ENCODE measurements at regions not wholly inside any gene's neighbourhood (a gene's known extent, or its start where the extent isn't known, plus 50 kb on each side); places are given as distances from the start of the nearest gene placed in this dataset.
A peak's percentile ranks its signal among the peaks of the same experiment; 100 is the strongest.

DNA sequence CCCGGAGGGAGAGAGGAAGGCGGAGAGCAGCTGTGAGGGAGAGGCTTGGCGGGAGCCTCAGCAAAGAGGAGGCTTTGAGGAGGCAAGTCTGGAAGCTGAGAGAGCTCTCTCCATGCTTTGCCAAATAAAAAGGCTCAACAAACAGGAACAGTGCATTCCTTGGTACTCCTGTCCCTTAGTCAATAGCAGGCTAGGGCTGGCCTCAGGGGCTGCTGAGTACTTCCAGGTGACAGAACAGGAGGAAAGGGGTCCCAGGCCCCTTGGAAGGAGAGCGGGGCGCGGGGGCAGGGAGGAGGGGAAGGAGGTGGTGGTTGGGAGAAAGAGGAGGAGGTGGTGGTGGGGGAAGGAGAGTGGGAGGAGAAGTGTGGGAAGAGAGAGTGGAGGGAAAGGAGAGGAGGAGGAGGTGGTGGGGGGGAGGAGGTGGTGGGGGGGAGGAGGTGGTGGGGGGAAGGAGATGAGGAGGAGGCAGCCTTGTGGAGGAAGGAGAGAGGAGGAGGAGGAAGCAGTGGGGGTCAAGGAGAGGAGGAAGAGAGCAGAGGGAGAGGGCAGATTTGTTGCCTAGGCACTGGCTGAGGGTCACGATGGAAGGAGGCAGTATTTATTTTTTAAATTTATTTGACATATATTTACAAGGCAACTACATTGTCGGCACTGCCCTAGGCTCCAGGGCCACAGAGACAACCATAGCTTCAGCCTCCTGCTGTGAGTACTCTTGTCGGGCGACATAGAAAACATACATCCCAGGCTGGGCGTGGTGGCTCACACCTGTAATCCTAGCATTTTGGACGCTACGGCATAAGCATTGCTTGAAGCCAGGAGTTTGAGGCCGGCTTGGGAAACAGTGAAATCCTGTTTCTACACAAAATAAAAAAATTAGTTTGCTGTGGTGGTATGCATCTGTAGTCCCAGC is 74.2 kb upstream of the ZBED5 start:
- TF ChIP-seq EZH2 (IDR thresholded peaks at IDR 0.05; ENCODE audit: insufficient read depth, poor library complexity, severe bottlenecking) (no peak), EZH2phosphoT487 (IDR thresholded peaks at IDR 0.05; ENCODE audit: insufficient read depth, low read depth) (no peak)
- peak overlapping the region; percentile 85 for H2AFZ ChIP-seq
- no peak for DNase-seq
- H3K4me1 ChIP-seq (ENCODE audit: insufficient read depth), result peaks cover 14% of the 10 kb centered on the region
- no peaks in the 10 kb centered on the region for H4K20me1 ChIP-seq (ENCODE audit: insufficient read depth)
- no peaks in the 10 kb centered on the region for H3K9me2 ChIP-seq (ENCODE audit: insufficient read depth)
- H3F3A ChIP-seq (ENCODE audit: insufficient read depth), result peaks cover 19% of the 10 kb centered on the region
- H3K9ac ChIP-seq, result peak overlapping the region; percentile 94
- H3K79me2 ChIP-seq (ENCODE audit: insufficient read depth), result no peaks in the 10 kb centered on the region
- H3K27me3 ChIP-seq (replicated peaks; ENCODE audit: insufficient read depth), result no peaks in the 10 kb centered on the region
- H3K36me3 ChIP-seq (ENCODE audit: low read depth), result no peaks in the 10 kb centered on the region
- no peaks in the 10 kb centered on the region for H3K9me3 ChIP-seq (ENCODE audit: low read depth)
- H3K4me3 ChIP-seq, result peak overlapping the region; percentile 74
- H3K4me2 ChIP-seq (ENCODE audit: unreplicated experiment), result peak overlapping the region; percentile 92
- WGBS, 2 experiments (ENCODE audit: low coverage in 1 of 2, low lambda C conversion rate in 2 of 2, missing lambda C conversion rate in 2 of 2), result 45 to 94% methylated on average over 7 to 14 of the region's 14 CpGs
- peak overlapping the region; percentile 88 for H3K27ac ChIP-seq
- in situ Hi-C loops (cut with MboI), result loop anchor here (10.0 kb wide), 1 partner anchor 853 kb away; no protein-coding TSS in a partner anchor

DNA sequence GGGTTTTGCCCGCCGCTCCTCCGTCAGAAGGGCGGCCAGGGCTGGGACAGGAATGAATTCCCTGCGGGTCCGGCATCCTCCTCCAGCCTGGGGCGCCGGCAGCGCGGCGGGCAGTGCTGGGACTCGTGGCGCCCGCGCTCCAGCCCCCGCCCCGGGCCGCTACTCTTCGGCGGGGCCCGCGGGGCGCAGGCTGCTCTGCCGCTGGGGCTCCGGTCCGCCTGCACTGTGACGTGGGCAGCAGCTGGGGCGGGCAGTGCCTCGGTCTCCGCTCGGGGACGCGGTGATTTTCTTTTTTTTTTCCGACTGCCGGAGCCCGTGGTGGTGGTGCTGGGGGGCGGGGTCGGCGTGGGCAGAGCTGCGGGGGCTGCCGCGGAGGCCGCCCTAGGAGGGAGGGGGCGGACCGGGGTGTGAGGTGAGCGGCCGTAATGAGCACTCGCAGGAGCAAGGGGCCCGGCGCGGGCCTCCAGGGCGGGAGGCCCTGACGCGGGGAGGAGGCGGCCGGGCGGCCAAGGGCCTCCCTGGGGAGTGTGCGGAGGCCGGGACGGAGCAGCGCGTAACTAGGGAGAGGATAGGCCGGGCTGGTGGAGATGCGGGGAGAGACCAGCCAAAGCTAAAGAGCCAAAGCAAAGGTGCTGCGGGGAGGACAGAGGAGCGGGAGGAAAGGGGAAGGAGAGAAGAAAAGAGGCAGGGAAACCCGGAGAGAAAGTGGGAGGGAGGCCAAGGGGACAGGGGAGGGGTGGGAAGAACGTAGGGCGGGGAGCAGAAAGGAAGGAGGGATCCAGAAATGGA is 73.3 kb upstream of the ZBED5 start:
- peak overlapping the region; percentile 74 for H3K4me3 ChIP-seq
- WGBS, 2 experiments (ENCODE audit: low coverage in 1 of 2, low lambda C conversion rate in 2 of 2, missing lambda C conversion rate in 2 of 2), result 0 to 2% methylated on average over 30 to 53 of the region's 69 CpGs
- H4K20me1 ChIP-seq (ENCODE audit: insufficient read depth), result no peaks in the 10 kb centered on the region
- peak overlapping the region; percentile 94 for H3K9ac ChIP-seq
- H3K27ac ChIP-seq, result peak overlapping the region; percentile 88
- H3K9me3 ChIP-seq (ENCODE audit: low read depth), result no peaks in the 10 kb centered on the region
- H3F3A ChIP-seq (ENCODE audit: insufficient read depth), result peaks cover 27% of the 10 kb centered on the region
- TF ChIP-seq EZH2 (IDR thresholded peaks at IDR 0.05; ENCODE audit: insufficient read depth, poor library complexity, severe bottlenecking) (no peak), EZH2phosphoT487 (IDR thresholded peaks at IDR 0.05; ENCODE audit: insufficient read depth, low read depth) (no peak)
- peak overlapping the region; percentile 92 for H3K4me2 ChIP-seq (ENCODE audit: unreplicated experiment)
- peak; percentile 90 for DNase-seq
- H3K4me1 ChIP-seq (ENCODE audit: insufficient read depth), result peaks cover 22% of the 10 kb centered on the region
- peak overlapping the region; percentile 85 for H2AFZ ChIP-seq
- H3K36me3 ChIP-seq (ENCODE audit: low read depth), result no peaks in the 10 kb centered on the region
- no peaks in the 10 kb centered on the region for H3K27me3 ChIP-seq (replicated peaks; ENCODE audit: insufficient read depth)
- no peaks in the 10 kb centered on the region for H3K9me2 ChIP-seq (ENCODE audit: insufficient read depth)
- H3K79me2 ChIP-seq (ENCODE audit: insufficient read depth), result no peaks in the 10 kb centered on the region
- in situ Hi-C loops (cut with MboI), result loop anchor here (10.0 kb wide), 1 partner anchor 854 kb away; no protein-coding TSS in a partner anchor

DNA sequence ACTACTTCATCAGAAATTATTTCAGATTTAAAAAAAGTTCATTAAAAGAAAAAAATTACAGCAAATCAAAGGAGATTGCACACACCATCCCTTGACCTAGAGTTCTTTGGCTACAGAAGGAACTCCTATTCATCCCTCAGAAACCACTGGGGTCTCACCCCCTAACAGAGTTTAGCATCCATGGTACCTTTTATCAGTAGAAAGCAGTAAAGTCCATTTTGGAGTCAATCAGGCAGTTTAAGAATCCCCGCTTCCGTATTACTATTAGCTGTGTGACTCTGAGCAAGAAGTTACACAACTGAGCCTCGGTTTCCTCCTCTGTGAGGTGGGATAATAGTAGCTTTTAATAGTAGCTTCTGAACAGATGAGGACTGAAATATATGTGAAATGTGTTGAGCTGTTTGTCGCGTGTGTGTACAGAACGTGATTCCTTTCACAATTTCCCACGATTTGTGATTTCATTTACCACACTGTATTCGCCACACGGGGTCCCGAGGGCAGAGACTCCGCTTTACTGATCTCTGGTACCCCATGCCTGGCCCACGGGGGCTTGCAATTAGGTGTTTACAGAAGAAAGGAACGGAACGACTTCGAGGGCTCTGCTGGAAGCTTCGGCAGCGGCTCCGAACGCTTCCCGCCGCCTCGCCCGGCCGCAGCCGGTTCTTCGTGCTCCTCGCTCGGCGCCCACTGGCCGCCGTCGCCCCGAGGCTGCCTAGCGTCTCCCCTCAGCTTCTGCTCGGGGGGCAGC is 72.5 kb upstream of the ZBED5 start:
- H3K9me2 ChIP-seq (ENCODE audit: insufficient read depth), result no peaks in the 10 kb centered on the region
- peak overlapping the region; percentile 88 for H3K27ac ChIP-seq
- no peaks in the 10 kb centered on the region for H3K27me3 ChIP-seq (replicated peaks; ENCODE audit: insufficient read depth)
- H4K20me1 ChIP-seq (ENCODE audit: insufficient read depth), result no peaks in the 10 kb centered on the region
- peaks cover 31% of the 10 kb centered on the region for H3F3A ChIP-seq (ENCODE audit: insufficient read depth)
- H3K9ac ChIP-seq, result peak overlapping the region; percentile 94
- H2AFZ ChIP-seq, result peak overlapping the region; percentile 85
- H3K79me2 ChIP-seq (ENCODE audit: insufficient read depth), result no peaks in the 10 kb centered on the region
- H3K4me2 ChIP-seq (ENCODE audit: unreplicated experiment), result peak overlapping the region; percentile 92
- H3K4me1 ChIP-seq (ENCODE audit: insufficient read depth), result peaks cover 23% of the 10 kb centered on the region
- no peaks in the 10 kb centered on the region for H3K36me3 ChIP-seq (ENCODE audit: low read depth)
- in situ Hi-C loops (cut with MboI), result loop anchor here (10.0 kb wide), 1 partner anchor 854 kb away; no protein-coding TSS in a partner anchor
- peak; percentile 69 for DNase-seq
- 3% methylated on average over 17 to 29 of the region's 35 CpGs for WGBS, 2 experiments (ENCODE audit: low coverage in 1 of 2, low lambda C conversion rate in 2 of 2, missing lambda C conversion rate in 2 of 2)
- TF ChIP-seq EZH2phosphoT487 (IDR thresholded peaks at IDR 0.05; ENCODE audit: insufficient read depth, low read depth) (no peak), EZH2 (IDR thresholded peaks at IDR 0.05; ENCODE audit: insufficient read depth, poor library complexity, severe bottlenecking) (no peak)
- H3K4me3 ChIP-seq, result peak overlapping the region; percentile 74
- H3K9me3 ChIP-seq (ENCODE audit: low read depth), result no peaks in the 10 kb centered on the region

DNA sequence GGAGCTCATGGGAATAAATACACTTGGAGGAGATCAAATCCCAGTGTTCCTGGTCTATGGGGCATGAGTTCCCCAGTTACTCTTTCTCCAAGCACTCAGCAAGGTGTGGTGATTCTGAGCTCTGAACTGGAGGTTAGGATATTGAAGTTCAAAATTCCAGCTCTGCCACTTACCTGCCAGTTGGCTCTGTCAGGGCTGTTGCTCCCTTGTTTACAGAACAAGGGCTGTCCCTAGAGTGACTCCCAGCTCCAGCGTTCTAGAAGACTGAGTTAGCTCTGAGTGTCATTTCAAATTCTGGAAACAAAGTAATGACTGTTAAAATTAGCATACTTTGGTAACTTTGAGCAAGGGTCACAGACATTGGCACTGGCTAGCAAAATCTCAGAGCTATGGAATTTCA is 69.7 kb upstream of the ZBED5 start:
- H4K20me1 ChIP-seq (ENCODE audit: insufficient read depth), result no peaks in the 10 kb centered on the region
- WGBS, 2 experiments (ENCODE audit: low coverage in 1 of 2, low lambda C conversion rate in 2 of 2, missing lambda C conversion rate in 2 of 2), result 0 to 17% methylated on average over 1 of the region's 1 CpG
- no peaks in the 10 kb centered on the region for H3K36me3 ChIP-seq (ENCODE audit: low read depth)
- peak overlapping the region; percentile 11 for H3K27ac ChIP-seq
- H3K79me2 ChIP-seq (ENCODE audit: insufficient read depth), result no peaks in the 10 kb centered on the region
- TF ChIP-seq EZH2 (IDR thresholded peaks at IDR 0.05; ENCODE audit: insufficient read depth, poor library complexity, severe bottlenecking), result no peak
- TF ChIP-seq EZH2phosphoT487 (IDR thresholded peaks at IDR 0.05; ENCODE audit: insufficient read depth, low read depth), result no peak
- no peaks in the 10 kb centered on the region for H3K27me3 ChIP-seq (replicated peaks; ENCODE audit: insufficient read depth)
- H3K9me2 ChIP-seq (ENCODE audit: insufficient read depth), result no peaks in the 10 kb centered on the region
- peak; percentile 30 for DNase-seq
- H2AFZ ChIP-seq, result peak overlapping the region; percentile 28; the same call in 1 of the 2 replicates
- in situ Hi-C loops (cut with MboI), result no loop called here
- H3F3A ChIP-seq (ENCODE audit: insufficient read depth), result peaks cover 27% of the 10 kb centered on the region
- peaks cover 20% of the 10 kb centered on the region for H3K4me1 ChIP-seq (ENCODE audit: insufficient read depth)
- no peak overlapping the region for H3K9ac ChIP-seq
- H3K4me3 ChIP-seq, result no peak overlapping the region
- H3K4me2 ChIP-seq (ENCODE audit: unreplicated experiment), result peak overlapping the region; percentile 5
- no peaks in the 10 kb centered on the region for H3K9me3 ChIP-seq (ENCODE audit: low read depth)

All from GM23248 (cell line).